ENCODE measurements at regions not wholly inside any gene's neighbourhood (a gene's known extent, or its start where the extent isn't known, plus 50 kb on each side); places are given as distances from the start of the nearest gene placed in this dataset.
"Not testable (repeated sequence)": the region's sequence is repeated elsewhere in the genome, so short reads cannot be mapped to it uniquely, and the experiment has no call there.

- Mint-ChIP-seq H3K36me3 (ENCODE audit: low read depth) (no peaks in the 10 kb centered on the region), H3K27me3 (no peaks in the 10 kb centered on the region), H3K27ac (no peak overlapping the region), H3K9me3 (no peaks in the 10 kb centered on the region), H3K4me3 (no peak overlapping the region), H3K4me1 (no peaks in the 10 kb centered on the region)
- TF ChIP-seq CTCF (IDR thresholded peaks at IDR 0.05): no peak
- ChIA-PET CTCF (no interaction called here), POLR2A (no interaction called here)
- no peak for DNase-seq
- no peak for ATAC-seq (ENCODE audit: low read depth)
- intact Hi-C loops (cut with micrococcal nuclease): no loop called here
Measured at GRCh38 chr6:122178988-122179387, 220.5 kb upstream of the HSF2 start.

GRCh38 chr6:122180132-122180531 lies 219.3 kb upstream of the HSF2 start:
- no peak for TF ChIP-seq CTCF (IDR thresholded peaks at IDR 0.05)
- POLR2A ChIA-PET: no interaction called here
- H3K27ac Mint-ChIP-seq: no peak overlapping the region

GRCh38 chr6:122182061-122182460 lies 217.4 kb upstream of the HSF2 start:
- DNase-seq: no peak
- Mint-ChIP-seq H3K4me1 (no peaks in the 10 kb centered on the region), H3K9me3 (no peaks in the 10 kb centered on the region), H3K4me3 (no peak overlapping the region), H3K27ac (no peak overlapping the region), H3K27me3 (no peaks in the 10 kb centered on the region), H3K36me3 (ENCODE audit: low read depth) (no peaks in the 10 kb centered on the region)
- ChIA-PET POLR2A (no interaction called here), CTCF (no interaction called here)
- intact Hi-C loops (cut with micrococcal nuclease): no loop called here
- no peak for TF ChIP-seq CTCF (IDR thresholded peaks at IDR 0.05)
- no peak for ATAC-seq (ENCODE audit: low read depth)

More at GRCh38 chr6:122180132-122180531, 219.3 kb upstream of the HSF2 start:
- CTCF ChIA-PET: no interaction called here
- Mint-ChIP-seq H3K36me3 (ENCODE audit: low read depth) (no peaks in the 10 kb centered on the region), H3K4me1 (no peaks in the 10 kb centered on the region), H3K27me3 (no peaks in the 10 kb centered on the region), H3K9me3 (no peaks in the 10 kb centered on the region), H3K4me3 (no peak overlapping the region)
- DNase-seq (no peak), ATAC-seq (ENCODE audit: low read depth) (no peak)
- intact Hi-C loops (cut with micrococcal nuclease): no loop called here

- intact Hi-C loops (cut with micrococcal nuclease): no loop called here
- ChIA-PET CTCF (no interaction called here), POLR2A (no interaction called here)
- DNase-seq (no peak), ATAC-seq (ENCODE audit: low read depth) (no peak)
- Mint-ChIP-seq H3K9me3 (peaks cover 2% of the 10 kb centered on the region), H3K4me1 (no peaks in the 10 kb centered on the region), H3K36me3 (ENCODE audit: low read depth) (no peaks in the 10 kb centered on the region), H3K27me3 (no peaks in the 10 kb centered on the region), H3K4me3 (no peak overlapping the region), H3K27ac (no peak overlapping the region)
- no peak for TF ChIP-seq CTCF (IDR thresholded peaks at IDR 0.05)
Measured at GRCh38 chr6:122184401-122184827, 215.0 kb upstream of the HSF2 start.

- H3K36me3 Mint-ChIP-seq (ENCODE audit: low read depth); H3K4me3 Mint-ChIP-seq; CTCF ChIA-PET; POLR2A ChIA-PET; H3K9me3 Mint-ChIP-seq; H3K4me1 Mint-ChIP-seq; H3K27me3 Mint-ChIP-seq; DNase-seq; H3K27ac Mint-ChIP-seq; ATAC-seq (ENCODE audit: low read depth); intact Hi-C loops (cut with micrococcal nuclease): not testable (repeated sequence)
Measured at GRCh38 chr6:122185458-122185857, 214.0 kb upstream of the HSF2 start.

- peaks cover 2% of the 10 kb centered on the region for H3K9me3 Mint-ChIP-seq
- CTCF ChIA-PET: no interaction called here
- POLR2A ChIA-PET: no interaction called here
- ATAC-seq (ENCODE audit: low read depth) (no peak), DNase-seq (no peak)
- no peaks in the 10 kb centered on the region for H3K36me3 Mint-ChIP-seq (ENCODE audit: low read depth)
- H3K4me3 Mint-ChIP-seq: no peak overlapping the region
- intact Hi-C loops (cut with micrococcal nuclease): no loop called here
- no peaks in the 10 kb centered on the region for H3K4me1 Mint-ChIP-seq
- H3K27ac Mint-ChIP-seq: no peak overlapping the region
- TF ChIP-seq CTCF (IDR thresholded peaks at IDR 0.05): no peak
- no peaks in the 10 kb centered on the region for H3K27me3 Mint-ChIP-seq
Measured at GRCh38 chr6:122187186-122187585, 212.3 kb upstream of the HSF2 start.

All from activated B cell treated with CpG ODN at 0.5 μM for 24 hours (primary cell).